ENCODE measurements at regions not wholly inside any gene's neighbourhood (a gene's known extent, or its start where the extent isn't known, plus 50 kb on each side); places are given as distances from the start of the nearest gene placed in this dataset.

GRCh38 chr2:236991874-236992273 is 93.8 kb upstream of the COPS8 start:
- TF ChIP-seq, protein P1, sequence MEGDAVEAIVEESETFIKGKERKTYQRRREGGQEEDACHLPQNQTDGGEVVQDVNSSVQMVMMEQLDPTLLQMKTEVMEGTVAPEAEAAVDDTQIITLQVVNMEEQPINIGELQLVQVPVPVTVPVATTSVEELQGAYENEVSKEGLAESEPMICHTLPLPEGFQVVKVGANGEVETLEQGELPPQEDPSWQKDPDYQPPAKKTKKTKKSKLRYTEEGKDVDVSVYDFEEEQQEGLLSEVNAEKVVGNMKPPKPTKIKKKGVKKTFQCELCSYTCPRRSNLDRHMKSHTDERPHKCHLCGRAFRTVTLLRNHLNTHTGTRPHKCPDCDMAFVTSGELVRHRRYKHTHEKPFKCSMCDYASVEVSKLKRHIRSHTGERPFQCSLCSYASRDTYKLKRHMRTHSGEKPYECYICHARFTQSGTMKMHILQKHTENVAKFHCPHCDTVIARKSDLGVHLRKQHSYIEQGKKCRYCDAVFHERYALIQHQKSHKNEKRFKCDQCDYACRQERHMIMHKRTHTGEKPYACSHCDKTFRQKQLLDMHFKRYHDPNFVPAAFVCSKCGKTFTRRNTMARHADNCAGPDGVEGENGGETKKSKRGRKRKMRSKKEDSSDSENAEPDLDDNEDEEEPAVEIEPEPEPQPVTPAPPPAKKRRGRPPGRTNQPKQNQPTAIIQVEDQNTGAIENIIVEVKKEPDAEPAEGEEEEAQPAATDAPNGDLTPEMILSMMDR (conservative IDR thresholded peaks at IDR 0.05 in 1 of 2, IDR thresholded peaks at IDR 0.05 in 1 of 2; ENCODE audit: low read depth in 1 of 2, low read length in 2 of 2), result no peak
- TF ChIP-seq EZH2 (IDR thresholded peaks at IDR 0.05; ENCODE audit: low read length, missing control alignments), result no peak

All from fibroblast of lung (primary cell).